Ovary (tissue), 7 donors: ENCODE measurements at regions not wholly inside any gene's neighbourhood (a gene's known extent, or its start where the extent isn't known, plus 50 kb on each side); places are given as distances from the start of the nearest gene placed in this dataset.
"Not testable (repeated sequence)": the region's sequence is repeated elsewhere in the genome, so short reads cannot be mapped to it uniquely, and the experiment has no call there.

Experiments used
- DNase-seq, 5 donors: peaks; one replicate each; pipeline ENCODE4 v3.0.0-alpha.2; 2019 to 2020
- H3K27ac ChIP-seq, 2 donors: fragments of 200-600 bp; one replicate each; pipeline versions ENCODE4 v1.5.1 to v1.8.0; 2019 to 2022
- H3K27me3 ChIP-seq: fragments of 200-600 bp; one replicate; pipeline ENCODE4 v1.8.0; 2022
- H3K36me3 ChIP-seq: fragments of 200-600 bp; sonication (generic); one replicate; pipeline ENCODE4 v1.5.1; 2019
- H3K4me1 ChIP-seq: one replicate; pipeline ENCODE4 v1.8.1; 2013; ENCODE audit warnings: mild to moderate bottlenecking, moderate library complexity; ENCODE audit not compliant: insufficient read depth
- H3K4me3 ChIP-seq: fragments of 200-600 bp; sonication (generic); one replicate; pipeline ENCODE4 v1.5.1; 2017
- H3K9me3 ChIP-seq, 2 donors: fragments of 200-600 bp in 1 of 2; sonication (generic) in 1 of 2; one replicate each; pipeline versions ENCODE4 v1.5.1 to v1.8.1; 2013 to 2019; ENCODE audit warnings: mild to moderate bottlenecking in 1 of 2, moderate library complexity in 1 of 2
- EP300 ChIP-seq: sonication (generic); formaldehyde crosslinking; IDR thresholded peaks from one replicate; pipeline ENCODE4 v1.6.1; 2017; ENCODE audit warnings: antibody characterized with exemption
- POLR2A ChIP-seq: fragments of 450-650 bp; IDR thresholded peaks from one replicate; pipeline ENCODE4 v1.6.1; 2017; ENCODE audit warnings: antibody characterized with exemption, mild to moderate bottlenecking, moderate library complexity
- WGBS, 3 donors: extraction: QIAGEN DNeasy Blood & Tissue Kit in 1 of 3; methylation state at CpG; one replicate each; pipeline versions ENCODE4 v1.1.5 to v1.1.7; 2013 to 2017; 5-methylcytosine and 5-hydroxymethylcytosine counted together
- intact Hi-C, 4 donors: fragments of 100-400 bp; cut with DNase I; formaldehyde crosslinking; loops; one replicate each; pipeline versions ENCODE4 v1.11.0 to v1.15.1; 2022 to 2023
- TF ChIP-seq, protein P1 (sequence below), 3 donors: fragments of 450-650 bp in 2 of 3; fragments of 200-600 bp in 1 of 3; IDR thresholded peaks; one replicate each; pipeline versions ENCODE4 v1.5.1 to v1.8.0; 2016 to 2022; ENCODE audit warnings: antibody characterized with exemption in 3 of 3, mild to moderate bottlenecking in 1 of 3
- donor health status: DM: no; HTN: no; CAD: no; lungs with moderate emphysema.
- donor health status: DM: no; HTN: no; CAD: no.
- donor health status: Bipolar disorder and iron deficiency.
- donor health status: DM: no; HTN: no; CAD: no.
- donor health status: DM: yes; HTN: yes; CAD: no.

DNA sequence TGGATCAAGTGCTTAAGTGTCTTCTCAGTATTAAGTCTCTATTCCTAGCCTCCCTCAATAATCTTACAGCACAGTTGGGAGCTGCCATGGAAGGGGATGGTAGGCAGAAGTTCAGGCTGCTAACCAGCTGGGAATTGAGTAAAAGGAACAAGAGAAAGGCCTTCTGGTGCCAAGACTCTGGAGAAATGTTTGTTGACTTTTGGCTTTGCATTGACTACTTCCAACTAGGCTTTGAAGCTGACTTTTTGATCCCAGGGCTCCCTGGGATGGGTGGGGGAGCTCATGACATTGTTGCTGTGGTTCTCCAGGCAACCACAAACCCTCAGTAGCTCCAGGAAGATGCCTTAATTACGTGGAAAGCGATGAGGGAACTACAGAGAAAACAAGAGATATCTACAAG lies 85.2 kb upstream of the HTR4 start:
- no peaks in the 10 kb centered on the region for H3K9me3 ChIP-seq
- H3K27ac ChIP-seq = no peak overlapping the region
- no peaks in the 10 kb centered on the region for H3K36me3 ChIP-seq
- no peaks in the 10 kb centered on the region for H3K4me1 ChIP-seq
- TF ChIP-seq, protein P1, sequence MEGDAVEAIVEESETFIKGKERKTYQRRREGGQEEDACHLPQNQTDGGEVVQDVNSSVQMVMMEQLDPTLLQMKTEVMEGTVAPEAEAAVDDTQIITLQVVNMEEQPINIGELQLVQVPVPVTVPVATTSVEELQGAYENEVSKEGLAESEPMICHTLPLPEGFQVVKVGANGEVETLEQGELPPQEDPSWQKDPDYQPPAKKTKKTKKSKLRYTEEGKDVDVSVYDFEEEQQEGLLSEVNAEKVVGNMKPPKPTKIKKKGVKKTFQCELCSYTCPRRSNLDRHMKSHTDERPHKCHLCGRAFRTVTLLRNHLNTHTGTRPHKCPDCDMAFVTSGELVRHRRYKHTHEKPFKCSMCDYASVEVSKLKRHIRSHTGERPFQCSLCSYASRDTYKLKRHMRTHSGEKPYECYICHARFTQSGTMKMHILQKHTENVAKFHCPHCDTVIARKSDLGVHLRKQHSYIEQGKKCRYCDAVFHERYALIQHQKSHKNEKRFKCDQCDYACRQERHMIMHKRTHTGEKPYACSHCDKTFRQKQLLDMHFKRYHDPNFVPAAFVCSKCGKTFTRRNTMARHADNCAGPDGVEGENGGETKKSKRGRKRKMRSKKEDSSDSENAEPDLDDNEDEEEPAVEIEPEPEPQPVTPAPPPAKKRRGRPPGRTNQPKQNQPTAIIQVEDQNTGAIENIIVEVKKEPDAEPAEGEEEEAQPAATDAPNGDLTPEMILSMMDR (IDR thresholded peaks at IDR 0.05) = no peak
- TF ChIP-seq POLR2A = no peak
- no peak for TF ChIP-seq EP300
- no peak overlapping the region for H3K4me3 ChIP-seq
- intact Hi-C loops = loop anchor here in 2 of 4 donors (10.0 kb wide), 3 partner anchors 295 to 565 kb away; no protein-coding TSS in a partner anchor
- WGBS, 3 donors = 35 to 57% (median 41%) methylated on average over 2 of the region's 2 CpGs
- no peaks in the 10 kb centered on the region for H3K27me3 ChIP-seq
- no peak for DNase-seq

DNA sequence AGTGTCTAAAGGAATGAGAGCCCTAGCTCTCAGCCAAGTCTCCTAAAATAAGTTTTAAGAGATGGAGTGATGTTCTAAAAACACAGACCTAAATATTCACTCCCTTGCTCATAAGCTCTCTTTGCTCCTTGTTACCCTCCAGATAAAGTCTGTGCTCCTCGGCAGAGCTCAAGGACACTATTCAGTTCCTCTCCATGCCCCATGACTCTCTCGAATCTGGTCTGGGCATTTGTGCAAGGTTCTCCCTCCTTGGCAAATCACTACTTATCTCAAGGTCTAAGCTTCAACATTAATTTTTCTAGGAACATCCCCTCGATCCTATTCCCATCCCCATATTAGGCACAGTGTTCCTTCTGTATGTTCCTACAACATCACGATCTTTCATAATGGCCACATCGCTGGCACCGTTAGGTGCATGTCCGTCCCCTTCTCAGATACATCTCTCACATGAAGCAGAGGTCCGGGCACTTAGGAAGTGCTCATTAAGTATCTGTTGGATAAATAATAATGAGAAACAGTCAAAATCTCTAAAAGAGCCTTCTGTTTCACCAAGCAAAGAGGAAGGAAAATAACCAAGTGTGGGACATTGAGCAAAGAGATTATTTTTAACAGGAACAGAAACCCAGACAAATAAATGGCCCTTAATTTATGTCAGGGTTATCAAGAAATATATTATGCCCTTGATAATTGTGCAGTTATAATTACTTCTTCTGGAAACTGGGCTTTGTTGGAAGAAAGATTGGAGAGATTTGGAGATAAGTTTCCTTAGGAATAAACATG lies 85.9 kb upstream of the HTR4 start:
- WGBS, 3 donors = 54 to 72% (median 56%) methylated on average over 8 of the region's 8 CpGs

DNA sequence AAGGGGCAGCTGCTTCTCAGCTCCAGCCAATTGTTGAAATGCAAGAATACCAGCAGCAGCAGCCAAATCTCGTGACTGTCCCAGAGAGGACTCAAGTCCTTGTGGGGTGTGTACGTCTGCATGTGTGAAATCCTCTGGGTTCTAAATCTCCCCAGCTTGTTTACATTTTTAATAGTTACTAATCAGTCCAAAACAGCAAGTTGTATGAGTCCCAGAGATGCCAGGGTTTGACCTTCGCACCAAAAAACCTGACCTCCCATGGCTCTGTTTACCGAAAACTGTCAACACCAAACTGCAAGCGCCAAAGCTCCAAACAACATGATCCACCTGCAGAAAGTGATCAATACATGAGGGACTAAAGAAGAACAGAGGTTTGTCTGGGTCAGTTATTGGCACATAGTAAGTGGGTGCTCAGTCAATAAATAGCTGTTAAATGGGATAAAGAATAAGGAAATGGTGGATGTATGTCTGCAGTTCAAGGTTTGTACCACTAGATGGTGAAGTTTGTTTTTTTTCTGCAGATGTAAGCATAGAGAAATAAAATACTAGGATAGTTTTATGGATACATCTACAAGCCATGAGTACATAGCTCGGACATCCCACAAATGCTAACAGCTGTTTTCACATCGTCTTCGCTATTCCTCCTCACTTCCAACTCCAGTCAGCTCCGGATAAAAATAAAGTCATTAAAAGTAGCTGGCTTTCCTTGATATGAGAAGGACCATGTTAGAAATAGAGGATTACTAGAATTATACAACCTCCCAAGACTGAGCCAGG lies 85.3 kb upstream of the ADRB2 start:
- no peaks in the 10 kb centered on the region for H3K9me3 ChIP-seq
- H3K36me3 ChIP-seq = no peaks in the 10 kb centered on the region
- WGBS, 3 donors = 35 to 41% (median 35%) methylated on average over 9 of the region's 9 CpGs
- no peak for DNase-seq
- intact Hi-C loops = no loop called here
- no peak overlapping the region for H3K4me3 ChIP-seq
- TF ChIP-seq, protein P1 (IDR thresholded peaks at IDR 0.05) = no peak
- TF ChIP-seq POLR2A (no peak), EP300 (no peak)
- H3K27ac ChIP-seq = no peak overlapping the region
- H3K27me3 ChIP-seq = no peaks in the 10 kb centered on the region
- H3K4me1 ChIP-seq = no peaks in the 10 kb centered on the region

More for the DNA sequence above, 85.9 kb upstream of the HTR4 start:
- no peaks in the 10 kb centered on the region for H3K27me3 ChIP-seq
- no peaks in the 10 kb centered on the region for H3K9me3 ChIP-seq
- TF ChIP-seq, protein P1 (IDR thresholded peaks at IDR 0.05) = no peak
- TF ChIP-seq POLR2A (no peak), EP300 (no peak)
- H3K4me1 ChIP-seq = no peaks in the 10 kb centered on the region
- H3K27ac ChIP-seq = no peak overlapping the region
- intact Hi-C loops = no loop called here
- no peak overlapping the region for H3K4me3 ChIP-seq
- H3K36me3 ChIP-seq = no peaks in the 10 kb centered on the region
- no peak for DNase-seq

DNA sequence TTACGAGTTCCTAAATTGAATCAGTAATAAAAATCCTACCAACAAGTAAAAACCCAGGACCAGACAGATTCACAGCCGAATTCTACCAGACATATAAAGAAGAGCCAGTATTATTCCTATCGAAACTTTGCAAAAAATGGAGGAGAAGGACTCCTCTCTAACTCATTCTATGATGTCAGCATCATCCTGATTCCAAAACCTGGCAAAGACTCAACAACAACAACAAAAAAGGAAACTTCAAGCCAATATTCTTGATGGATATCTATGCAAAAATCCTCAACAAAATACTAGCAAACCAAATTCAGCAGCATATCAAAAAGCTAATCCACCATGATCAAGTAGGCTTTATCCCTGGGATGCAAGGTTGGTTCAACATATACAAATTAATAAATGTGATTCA lies 84.6 kb upstream of the ADRB2 start:
- H3K36me3 ChIP-seq, DNase-seq, H3K4me3 ChIP-seq, H3K9me3 ChIP-seq, H3K27me3 ChIP-seq, H3K4me1 ChIP-seq, intact Hi-C loops, H3K27ac ChIP-seq: not testable (repeated sequence)
- 57 to 71% (median 68%) methylated on average over 3 of the region's 3 CpGs for WGBS, 3 donors

DNA sequence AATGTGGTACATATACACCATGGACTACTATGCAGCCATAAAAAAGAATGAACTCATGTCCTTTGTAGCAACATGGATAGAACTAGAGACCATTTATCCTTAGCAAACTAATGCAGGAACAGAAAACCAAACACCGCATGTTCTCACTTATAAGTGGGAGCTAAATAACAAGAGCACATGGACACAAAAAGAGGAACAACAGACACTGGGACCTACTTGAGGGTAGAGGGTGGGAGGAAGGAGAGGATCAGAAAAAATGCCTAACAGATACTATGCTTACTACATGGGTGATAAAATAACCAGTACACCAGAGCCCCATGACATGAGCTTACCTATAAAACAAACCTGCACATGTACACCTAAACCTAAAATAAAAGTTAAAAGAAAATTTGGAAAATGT lies 82.0 kb upstream of the ADRB2 start:
- intact Hi-C loops, H3K4me1 ChIP-seq, H3K9me3 ChIP-seq, H3K4me3 ChIP-seq, DNase-seq, H3K27me3 ChIP-seq, H3K27ac ChIP-seq, H3K36me3 ChIP-seq: not testable (repeated sequence)
- WGBS, 3 donors = 93 to 96% (median 96%) methylated on average over 1 of the region's 1 CpG
